IMR-90 (cell line): ENCODE measurements at regions not wholly inside any gene's neighbourhood (a gene's known extent, or its start where the extent isn't known, plus 50 kb on each side); places are given as distances from the start of the nearest gene placed in this dataset.

Experiments used
- CTCF ChIP-seq: conservative IDR thresholded peaks from 2 replicates; pipeline ENCODE4 v1.5.1; 2012; ENCODE audit warnings: mild to moderate bottlenecking, low read depth, low read length, improper control_type of control experiment
- RCOR1 ChIP-seq: IDR thresholded peaks from 2 replicates; pipeline ENCODE4 v1.6.1; 2012; ENCODE audit warnings: mild to moderate bottlenecking, low read length, improper control_type of control experiment; ENCODE audit not compliant: insufficient replicate concordance

- TF ChIP-seq RCOR1, result no peak
- TF ChIP-seq CTCF, result no peak
These were observed 770.1 kb upstream of the GALNTL6 start for GRCh38 chr4:171042989-171043524.
